ENCODE measurements at regions not wholly inside any gene's neighbourhood (a gene's known extent, or its start where the extent isn't known, plus 50 kb on each side); places are given as distances from the start of the nearest gene placed in this dataset.

DNA sequence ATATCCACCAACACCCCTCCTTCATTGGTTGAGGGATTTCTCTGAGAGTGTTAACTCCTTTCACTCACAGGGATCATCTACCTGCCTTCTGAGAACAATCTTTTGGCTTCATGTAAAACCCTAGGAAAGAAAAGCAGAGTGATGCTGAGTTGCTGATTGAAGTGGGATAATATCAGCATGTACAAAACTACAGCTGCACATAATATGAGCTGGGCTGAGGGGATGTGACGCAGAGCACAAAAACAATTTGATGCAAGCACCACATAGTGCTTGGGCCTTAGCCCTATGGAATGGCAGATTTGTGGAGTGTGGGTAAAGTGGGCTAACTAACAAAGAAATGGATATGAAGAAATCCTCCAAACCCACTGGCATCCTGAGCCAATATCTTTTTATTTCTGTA is 267.6 kb upstream of the KCNH8 start:
- no peak for DNase-seq

DNA sequence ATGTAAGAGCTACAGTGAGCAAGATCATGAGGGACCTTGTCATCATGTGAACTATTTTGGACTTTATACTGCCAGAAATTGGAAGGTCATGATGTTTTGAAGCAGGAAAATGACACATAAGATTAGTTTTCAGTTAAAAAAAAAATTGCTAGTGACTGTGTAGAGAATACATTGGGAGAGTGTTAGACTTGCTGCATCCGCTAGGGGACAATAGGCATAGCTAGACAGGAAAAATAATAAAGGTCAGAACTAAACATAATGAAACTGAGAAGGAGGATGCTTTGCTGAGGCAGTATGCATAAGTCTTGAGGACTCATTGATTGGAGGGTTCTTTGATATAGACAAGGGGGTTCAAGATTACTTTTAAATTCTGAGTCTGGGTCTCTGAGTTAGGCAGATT is 275.8 kb upstream of the KCNH8 start:
- DNase-seq = no peak

DNA sequence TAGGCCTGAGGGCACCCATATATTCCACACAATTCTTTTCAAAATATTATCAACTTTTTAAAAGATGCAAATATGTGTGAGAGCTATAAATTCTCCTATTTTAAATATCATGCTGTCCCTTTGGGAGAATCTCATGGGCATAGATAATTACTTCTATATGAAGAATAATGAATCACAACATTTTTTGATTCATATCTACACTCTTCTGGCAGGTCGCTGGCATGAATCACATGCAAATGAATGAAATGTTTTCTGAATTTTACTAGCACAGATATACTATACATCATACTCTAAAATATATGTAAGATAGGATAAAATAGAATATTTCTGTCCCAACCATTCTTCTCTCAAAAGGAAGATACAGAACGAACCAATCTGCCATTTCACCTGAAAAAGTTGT is 277.7 kb upstream of the KCNH8 start:
- no peak for DNase-seq

DNA sequence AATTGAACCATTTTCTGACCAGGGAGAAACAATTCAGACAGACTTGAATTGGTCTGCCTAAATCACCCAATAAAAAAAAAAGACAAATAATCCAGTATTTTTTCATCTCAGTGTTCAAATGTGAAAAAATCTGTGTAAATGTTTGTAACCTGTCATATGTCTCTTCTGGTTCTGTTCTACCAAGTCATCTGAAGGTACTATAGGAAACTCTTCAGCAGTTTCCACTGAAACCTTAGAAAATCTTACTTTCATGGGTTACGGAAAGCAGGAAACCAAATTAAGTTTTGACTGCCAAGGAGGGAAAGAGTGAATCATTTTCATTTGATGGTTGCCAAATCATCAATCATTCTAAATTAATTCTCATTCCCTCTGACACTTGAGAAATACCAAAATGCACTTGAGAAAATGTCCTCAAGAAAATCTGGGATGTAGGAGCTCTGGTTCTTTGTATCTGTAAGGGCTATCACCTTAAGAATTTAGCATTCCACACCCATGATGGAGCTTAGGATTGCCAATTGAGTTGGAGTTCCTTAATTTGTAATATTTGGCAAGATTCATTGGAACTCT is 278.2 kb upstream of the KCNH8 start:
- DNase-seq = no peak

DNA sequence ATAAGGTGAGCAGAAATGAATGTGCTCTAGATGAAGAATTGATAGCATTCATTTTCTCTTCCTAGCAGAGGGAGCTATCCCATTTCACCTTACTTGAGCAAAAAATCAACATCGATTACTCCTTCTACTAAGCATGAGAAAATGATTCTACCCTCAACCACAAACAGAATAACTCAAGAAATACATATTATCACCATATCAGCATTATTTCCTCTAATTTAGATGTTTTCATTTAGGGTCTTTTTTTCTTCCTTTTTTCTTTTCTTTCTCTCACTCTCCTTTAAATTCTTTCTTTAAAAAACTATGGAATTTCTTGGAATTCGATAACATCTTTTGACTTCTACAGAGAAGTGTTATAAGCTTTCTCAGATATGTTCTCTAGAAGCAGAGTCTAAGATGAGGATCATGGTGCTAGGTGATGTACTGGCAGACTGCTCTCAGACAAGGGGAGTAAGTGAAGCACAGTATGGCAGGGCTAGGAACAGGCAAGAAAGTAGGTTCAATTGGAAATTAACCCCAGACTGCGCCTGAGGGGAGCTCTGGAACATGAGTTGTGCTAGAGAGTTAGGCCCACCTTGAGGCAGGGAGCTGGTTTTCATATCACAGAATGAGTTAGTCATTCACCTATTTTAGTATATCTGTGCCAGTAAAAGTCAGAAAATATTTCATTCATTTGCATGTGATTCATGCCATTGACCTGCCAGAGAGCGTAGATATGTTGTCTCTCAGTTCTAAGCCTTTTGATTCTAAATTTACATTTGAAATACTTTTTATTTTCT is 279.2 kb upstream of the KCNH8 start:
- no peak for DNase-seq

DNA sequence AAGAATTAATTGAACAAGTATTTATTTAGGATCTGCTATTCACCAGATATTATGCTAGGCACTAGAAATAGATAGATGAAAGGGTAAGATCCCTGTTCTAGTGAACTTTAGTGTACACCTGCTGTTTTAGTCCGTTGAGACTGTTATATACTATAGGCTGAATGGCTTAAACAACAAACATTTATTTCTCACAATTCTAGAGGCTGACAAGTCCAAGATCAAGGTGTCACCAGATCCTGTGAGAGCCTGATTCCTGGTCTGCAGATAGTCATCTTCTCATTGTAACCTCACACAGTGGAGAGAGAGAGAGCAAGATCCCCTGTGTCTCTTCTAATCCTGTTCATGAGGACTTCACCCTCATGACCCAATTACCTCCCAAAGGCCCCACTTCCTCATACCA is 281.4 kb upstream of the KCNH8 start:
- DNase-seq = no peak

DNA sequence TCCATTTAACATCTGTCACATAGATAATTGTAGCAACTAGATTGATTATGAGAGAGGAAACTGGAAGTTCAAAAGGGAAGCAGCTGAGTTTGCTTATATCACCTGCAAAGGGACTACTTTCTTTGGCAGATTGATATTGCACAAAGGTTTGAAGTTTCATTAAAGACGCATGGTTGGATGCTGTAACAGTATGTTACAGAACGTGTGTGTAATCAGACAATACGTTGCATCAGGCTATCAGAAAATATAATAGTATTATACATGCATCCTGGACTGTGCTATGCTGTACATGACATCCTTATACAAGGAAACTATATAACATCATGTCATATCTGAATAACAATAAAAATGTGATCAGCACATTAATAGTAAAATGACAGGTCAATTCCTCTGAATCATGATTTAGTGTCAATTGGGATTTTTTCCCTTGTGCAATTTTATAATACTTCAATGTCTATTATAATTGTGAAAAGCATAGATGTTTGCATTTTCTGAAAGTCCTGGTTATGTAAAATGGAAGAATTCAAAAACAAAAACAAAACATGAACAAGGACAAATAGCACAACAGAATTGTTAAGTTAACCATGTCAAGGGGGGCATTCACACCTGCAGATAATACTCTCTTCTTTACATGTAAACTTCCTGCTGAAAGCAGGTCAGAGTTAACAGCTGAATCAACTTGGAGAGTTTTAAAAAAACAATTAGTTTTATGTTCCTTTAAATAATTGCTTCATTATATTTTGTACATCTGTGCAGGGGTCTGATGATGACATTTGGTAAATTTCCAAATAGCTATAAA is 283.2 kb upstream of the KCNH8 start:
- no peak for DNase-seq

DNA sequence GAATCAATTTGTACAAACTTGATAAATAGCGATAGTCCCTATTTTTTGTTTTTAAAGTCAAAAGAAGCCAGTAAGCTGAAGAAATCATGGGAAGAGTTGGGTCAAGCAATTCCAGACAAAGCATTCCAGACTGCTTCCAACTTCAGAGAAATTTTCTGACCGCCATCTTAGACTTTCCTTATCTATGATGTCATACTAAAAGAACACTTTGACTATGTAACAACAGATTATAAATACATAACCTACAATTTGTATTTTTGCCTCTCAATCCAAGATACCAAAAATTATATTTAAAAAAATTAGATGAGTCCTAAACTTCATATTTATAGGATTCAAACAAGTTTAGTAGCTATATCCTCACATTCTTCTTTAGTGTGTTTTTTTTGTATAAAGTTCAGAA is 286.2 kb upstream of the KCNH8 start:
- no peak for DNase-seq

DNA sequence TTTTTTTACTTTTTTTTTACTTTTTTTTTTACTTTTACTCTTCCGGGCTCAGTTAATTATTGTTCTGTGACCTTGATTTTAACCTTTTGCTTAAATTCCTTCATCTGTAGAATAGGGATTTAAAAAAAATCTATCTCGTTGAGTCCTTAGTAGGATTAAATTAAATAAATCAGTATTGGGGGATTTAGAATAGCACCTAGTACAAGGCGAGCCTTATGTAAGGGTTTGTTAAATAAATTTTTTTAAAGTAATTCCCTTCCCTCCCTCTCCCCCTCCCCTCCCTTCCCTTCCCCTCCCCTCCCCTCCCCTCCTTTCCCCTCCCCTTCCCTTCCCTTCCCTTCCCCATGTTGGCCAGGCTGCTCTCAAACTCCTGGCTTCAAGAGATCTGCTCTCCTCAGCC is 287.2 kb upstream of the KCNH8 start:
- DNase-seq = no peak

DNA sequence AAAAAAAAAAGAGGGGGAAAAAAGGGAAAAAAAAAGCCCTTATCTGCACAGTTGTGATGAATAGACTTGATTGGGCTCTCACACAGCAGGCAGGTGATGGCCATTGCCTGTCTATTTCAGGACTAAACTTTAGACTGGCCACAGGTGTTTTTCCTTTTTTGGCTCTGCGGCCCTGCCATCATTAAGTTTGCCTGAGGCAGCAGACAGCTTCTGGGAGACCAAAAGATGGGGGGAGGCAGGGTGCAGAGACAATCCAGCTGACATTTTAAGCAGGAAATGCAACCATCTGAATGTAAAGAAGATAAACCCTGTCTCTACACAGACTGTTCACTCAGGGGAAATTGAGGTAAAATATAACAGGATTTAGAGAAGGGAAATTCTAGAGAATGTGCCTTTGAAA is 295.0 kb upstream of the KCNH8 start:
- no peak for DNase-seq

DNA sequence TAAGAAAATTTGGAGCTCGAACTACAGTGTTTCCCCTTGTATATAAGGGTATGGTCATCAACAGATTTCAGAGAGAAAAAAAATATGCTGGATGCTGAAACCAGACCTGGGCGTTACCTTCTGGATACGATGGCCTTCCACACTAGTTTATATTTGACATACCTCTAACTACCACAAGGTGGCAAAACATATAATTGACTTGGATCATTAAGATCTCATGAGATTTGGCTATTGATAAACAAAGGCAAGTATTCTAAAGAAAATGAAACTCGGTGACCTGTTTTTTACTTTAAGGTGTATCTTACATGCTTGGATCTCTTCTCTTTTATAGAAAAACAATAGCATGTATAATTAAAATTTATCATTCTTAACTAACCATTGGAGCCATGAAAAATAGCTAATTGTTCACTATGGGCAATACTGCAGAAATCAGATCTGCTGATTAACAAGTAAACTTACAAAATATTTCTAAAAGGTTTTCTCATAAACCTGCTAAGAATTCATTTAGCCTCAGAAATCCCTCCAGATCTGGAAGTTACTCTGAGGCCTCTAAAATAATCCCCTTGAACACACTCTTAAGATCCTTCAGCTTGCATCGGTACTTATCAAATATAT is 300.6 kb upstream of the KCNH8 start:
- no peak for DNase-seq

DNA sequence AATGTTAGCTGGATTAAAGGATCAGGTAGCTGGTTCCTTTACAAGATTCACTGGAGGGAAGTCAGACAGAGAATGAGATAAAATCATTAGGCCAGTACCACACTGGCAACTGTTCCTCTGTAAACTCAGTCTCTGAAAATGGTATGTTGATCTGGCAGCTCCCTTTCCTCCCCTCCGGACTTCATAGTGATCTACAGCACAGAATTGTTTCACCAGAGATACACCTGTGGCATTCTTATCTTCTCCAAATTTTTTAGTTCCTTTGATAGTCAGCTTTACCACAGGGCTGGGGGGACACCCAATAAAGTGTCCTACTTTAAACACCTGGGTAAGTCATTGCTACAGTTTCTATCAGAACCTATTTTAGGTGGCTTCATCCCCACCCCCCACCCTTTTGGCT is 304.3 kb upstream of the KCNH8 start:
- no peak for DNase-seq

DNA sequence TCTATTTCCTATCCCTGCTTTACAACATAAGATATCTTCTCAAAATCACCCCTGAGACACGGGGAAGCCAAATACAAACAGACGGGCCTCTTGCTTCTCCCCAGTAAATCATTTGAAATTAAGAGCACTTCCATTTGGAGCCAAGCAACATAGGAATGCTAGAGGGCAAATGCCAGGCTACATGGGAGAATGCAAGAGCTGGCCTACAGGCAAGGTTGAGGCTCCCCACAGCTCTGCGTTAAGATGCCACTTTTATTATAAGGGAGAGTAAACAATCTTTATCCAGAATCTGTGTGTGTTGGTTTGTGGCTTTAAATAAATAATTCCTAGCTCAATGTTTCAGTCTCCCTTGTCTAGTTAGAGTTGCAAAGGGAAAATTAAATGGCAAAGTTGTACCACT is 305.1 kb upstream of the KCNH8 start:
- no peak for DNase-seq

DNA sequence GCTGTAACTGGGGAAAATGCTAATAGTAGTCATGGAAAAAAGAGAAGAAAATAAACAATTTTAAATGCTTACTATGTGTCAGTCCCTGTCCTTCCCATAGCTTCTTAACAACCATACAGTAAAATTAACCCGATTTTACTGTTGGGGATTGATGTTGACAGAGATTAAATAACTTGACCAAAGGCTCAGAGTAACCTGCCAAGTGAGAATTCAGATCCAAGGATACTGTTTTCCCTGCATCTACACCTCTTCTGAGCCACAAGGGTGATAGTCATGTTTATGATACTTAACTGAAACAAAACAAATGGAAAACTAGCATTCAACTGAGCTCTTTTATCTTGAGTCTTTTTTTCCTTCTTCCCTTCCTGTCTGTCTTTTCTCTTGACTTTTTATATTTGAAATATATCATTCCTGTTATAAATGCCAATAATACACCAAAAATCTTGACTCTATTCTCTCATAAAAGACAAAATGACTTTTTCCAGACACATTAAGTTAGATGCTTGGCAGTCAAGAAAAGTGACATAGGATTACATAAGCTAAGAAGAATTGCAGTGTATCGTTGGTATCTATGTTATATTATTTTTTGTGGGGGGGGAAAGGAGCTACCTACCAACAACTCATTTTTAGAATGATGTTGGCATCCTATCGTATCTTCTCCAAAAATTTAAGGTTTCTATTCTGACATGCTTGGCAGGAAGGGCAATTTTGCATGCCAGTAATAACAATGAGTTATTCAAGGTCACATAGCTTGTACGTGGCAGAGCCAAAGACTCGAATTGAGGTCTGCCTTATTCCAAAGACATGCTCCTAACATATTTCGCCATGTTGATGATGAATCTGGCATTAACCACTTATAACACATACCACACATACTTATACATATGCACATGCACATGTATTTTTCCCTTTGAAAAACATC is 306.6 kb upstream of the KCNH8 start:
- no peak for DNase-seq

DNA sequence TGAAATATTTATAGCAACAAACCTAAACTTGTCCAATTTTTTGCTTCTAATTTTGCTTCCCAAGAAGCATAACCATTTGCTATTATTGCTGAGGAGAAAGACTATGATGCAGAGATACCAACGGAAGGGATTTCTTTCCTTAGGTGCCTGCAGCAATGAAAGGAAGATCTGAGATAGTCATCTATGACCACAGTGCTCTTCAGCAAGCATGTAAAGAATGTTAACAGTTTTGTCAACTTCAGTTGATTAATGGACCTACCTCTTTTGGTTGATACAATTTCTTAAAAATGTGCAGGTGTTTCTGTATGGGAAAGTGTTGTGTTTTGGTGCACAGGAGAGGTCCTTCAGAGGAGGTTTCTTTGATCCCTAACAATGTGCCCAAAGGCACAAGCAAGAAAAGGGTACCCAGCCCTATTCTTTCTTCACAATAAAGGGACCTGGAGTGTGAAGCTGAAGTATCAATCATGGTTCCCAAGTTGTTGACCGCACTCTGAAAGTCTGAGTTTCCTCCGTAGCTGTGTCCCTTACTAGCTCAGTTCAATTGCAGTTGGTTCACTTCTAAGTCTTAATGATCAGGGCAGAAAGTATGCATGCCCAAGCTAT is 307.7 kb upstream of the KCNH8 start:
- DNase-seq = no peak

DNA sequence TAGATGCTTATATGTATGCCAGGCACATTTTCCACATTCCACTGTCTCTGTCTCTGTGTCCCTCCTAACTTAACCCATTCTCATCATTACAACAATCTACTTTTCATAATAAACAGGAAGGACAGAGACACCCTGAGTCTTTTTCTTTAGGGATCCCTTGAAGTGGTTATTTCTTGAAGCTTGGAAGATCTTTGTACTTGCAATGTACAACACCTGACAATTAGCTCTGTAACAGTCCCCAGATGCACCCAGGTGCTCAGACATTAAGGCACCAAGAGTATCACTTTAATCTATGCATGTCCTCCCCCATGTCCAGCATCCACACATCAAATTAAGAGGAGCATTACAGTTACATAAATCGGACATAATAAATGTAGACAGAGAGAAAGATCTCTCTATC is 309.6 kb upstream of the KCNH8 start:
- DNase-seq = no peak

DNA sequence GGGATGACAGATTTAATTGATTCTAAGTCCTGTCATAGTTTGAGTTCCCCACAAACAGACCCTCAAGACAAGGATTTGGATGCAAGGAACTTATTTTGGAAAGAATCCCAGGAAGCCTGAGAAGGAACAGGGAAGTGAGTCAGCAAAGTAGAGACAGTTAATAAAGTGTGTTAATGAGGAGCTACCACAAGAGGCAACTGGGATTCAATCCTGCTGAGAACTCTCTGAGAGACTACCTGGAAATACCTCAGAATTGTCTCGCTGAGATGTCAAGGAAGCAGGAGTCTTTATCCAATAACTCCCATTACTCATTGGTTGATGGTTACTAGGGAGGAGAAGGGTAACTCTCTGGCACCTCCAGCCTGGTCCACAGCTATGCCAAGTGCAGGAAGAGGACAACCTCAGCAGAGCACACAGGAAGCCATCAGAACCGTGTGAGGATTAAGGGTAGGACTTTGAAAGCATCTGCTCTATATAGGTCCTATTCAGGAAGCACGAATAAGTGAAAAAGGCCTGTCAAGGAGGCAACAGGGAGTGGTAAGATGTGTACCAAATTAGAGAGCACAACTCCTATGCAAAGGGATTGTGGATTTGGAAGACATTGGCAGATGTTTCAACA is 311.1 kb upstream of the KCNH8 start:
- no peak for DNase-seq

DNA sequence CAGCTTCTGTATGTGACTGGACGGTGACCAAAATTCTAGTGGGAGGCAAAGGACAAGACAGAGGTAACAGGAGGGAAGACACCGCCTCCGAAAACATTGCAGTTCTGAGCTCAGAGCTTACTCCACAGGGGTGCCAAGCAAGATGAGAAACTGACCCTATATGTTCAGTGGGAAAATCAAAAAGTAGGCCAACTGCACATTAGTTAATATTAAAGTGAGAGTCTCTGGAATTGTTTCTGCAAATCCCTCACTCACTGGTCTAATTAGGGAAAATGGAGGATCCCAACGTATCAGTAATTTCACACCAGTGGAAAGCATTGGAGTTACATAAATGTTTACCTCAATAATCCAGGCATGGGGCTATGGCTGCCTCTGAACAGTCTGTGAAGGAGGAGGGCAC is 313.3 kb upstream of the KCNH8 start:
- DNase-seq = no peak

DNA sequence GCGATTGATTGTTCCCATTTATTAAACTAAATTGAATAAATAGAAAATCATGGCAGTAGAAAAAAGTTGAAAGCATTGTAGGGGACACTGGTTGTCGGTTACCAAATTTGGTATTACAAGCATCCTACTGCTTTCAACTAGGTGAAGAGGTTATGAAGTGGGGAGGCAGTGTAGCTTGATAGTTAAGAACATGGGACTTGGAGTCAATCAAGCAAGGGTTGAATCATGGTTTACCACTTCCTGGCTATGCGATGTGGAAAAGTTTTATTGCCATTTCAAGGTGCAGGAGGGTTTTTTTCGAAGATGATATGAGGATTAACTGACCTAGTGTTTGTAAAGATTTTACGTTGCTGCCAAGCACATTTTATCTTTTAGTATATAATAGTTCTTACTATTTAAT is 318.2 kb upstream of the KCNH8 start:
- no peak for DNase-seq

DNA sequence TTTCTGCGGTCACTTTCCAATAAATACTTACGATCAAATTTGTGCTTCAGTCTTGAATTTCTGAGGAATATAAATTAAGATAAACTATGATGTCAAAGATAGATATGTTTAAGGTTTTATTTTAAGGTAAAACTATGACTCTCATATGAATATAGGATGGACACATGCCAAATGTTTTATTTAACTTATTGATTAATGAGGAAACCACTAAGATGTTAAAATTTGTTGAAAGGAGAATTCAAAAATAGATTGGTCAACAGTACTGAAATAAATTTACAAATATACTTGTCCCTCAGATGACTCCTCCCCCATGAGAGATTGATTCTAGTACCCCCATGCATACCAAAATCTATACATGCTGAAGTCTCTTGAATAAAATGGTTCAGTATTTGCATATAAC is 319.7 kb upstream of the KCNH8 start:
- DNase-seq = no peak

DNA sequence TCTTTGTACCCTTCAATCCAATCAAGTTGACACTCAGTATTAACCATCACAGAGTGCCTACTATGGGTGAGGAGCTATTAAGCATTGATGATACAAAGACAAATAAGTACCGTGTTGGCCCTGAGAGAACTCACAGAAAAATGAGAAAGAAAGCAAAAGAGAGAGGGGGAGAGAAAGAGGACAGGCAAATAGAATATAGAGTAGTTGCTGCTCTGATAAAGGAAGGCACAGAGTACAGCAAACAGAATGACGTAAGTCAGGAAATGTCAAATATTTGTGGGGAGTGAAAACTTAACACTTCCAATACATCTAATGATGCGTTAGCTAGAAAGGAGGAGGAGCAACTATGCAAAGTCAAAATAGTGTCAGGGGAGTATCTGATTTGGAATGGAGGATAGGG is 320.6 kb upstream of the KCNH8 start:
- DNase-seq = no peak

DNA sequence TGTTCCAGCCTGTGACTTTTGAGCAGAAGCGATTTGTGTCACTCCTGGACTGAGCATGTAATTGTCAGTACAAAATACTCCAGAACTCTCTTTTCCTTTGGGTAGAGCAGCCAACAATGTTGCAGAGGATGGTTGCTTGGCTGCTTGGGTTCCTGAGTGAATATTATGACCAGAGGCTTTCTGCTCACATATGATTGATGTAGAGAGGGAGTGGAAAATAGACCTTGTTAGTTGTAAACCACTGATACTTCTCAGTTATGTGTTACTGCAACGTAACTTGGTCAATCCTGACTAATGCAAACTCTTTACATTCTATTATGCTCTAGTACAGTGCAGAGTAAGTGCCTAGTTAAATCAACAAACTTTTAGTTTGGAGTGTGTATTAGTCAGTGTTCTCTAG is 322.6 kb upstream of the KCNH8 start:
- DNase-seq = no peak

Data from activated CD4-positive, CD25-positive, alpha-beta regulatory T cell (primary cell).